B cell (primary cell): ENCODE measurements at regions not wholly inside any gene's neighbourhood (a gene's known extent, or its start where the extent isn't known, plus 50 kb on each side); places are given as distances from the start of the nearest gene placed in this dataset.

Source experiments
- EZH2 ChIP-seq: IDR thresholded peaks from 2 replicates; pipeline ENCODE4 v1.6.1; 2012; ENCODE audit warnings: borderline replicate concordance, low read depth, mild to moderate bottlenecking, moderate library complexity, low read length; ENCODE audit not compliant: insufficient read depth, poor library complexity, severe bottlenecking
- TF ChIP-seq, protein P1 (sequence below): fragments of 200-600 bp; IDR thresholded peaks from one replicate; pipeline ENCODE4 v1.8.0; 2022; ENCODE audit warnings: antibody characterized with exemption, mild to moderate bottlenecking

DNA sequence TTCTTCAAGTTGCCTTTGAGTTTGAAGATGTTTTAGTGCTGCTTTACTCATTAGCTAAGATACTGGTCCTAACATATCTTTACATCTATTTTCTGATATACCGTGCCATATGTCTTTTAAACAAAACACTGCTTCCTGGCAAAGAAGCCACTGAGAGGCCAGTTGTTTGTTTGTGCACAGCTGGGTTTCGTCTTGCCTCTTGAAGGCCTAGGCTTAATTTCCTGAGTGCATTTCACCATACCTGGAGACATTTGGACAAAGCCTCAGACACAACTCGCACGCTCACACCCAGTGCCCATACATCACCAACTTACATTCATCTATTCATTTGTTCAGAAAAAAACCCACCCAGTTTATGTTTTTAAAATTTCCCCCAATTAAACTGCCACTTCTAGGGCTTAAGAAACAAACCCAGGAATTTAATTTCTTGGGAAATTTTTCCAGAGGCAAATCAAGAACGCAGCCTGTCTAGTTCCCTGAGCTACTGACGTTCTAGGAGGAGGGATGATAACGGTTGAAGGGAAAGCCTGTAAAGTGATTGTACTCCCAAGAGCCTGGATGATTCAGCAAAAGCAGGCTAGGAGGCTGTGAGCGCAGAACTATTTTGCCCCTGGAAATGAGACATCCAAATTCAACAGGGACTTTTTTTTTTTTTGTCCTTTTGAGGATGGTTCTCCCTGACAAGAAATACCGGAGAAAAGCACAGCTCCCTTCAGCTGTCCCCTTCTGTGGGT is 77.7 kb downstream of the OLIG3 start:
- TF ChIP-seq, protein P1, sequence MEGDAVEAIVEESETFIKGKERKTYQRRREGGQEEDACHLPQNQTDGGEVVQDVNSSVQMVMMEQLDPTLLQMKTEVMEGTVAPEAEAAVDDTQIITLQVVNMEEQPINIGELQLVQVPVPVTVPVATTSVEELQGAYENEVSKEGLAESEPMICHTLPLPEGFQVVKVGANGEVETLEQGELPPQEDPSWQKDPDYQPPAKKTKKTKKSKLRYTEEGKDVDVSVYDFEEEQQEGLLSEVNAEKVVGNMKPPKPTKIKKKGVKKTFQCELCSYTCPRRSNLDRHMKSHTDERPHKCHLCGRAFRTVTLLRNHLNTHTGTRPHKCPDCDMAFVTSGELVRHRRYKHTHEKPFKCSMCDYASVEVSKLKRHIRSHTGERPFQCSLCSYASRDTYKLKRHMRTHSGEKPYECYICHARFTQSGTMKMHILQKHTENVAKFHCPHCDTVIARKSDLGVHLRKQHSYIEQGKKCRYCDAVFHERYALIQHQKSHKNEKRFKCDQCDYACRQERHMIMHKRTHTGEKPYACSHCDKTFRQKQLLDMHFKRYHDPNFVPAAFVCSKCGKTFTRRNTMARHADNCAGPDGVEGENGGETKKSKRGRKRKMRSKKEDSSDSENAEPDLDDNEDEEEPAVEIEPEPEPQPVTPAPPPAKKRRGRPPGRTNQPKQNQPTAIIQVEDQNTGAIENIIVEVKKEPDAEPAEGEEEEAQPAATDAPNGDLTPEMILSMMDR = no peak
- TF ChIP-seq EZH2 = no peak
